ENCODE measurements at regions not wholly inside any gene's neighbourhood (a gene's known extent, or its start where the extent isn't known, plus 50 kb on each side); places are given as distances from the start of the nearest gene placed in this dataset.

GRCh38 chr4:183841001-183841400, 64.1 kb upstream of the STOX2 start:
- no peak for TF ChIP-seq CTCF (IDR thresholded peaks at IDR 0.05)
- no peak for TF ChIP-seq POLR2A (IDR thresholded peaks at IDR 0.05)

All from body of pancreas (tissue), 4 donors.